ENCODE measurements at regions not wholly inside any gene's neighbourhood (a gene's known extent, or its start where the extent isn't known, plus 50 kb on each side); places are given as distances from the start of the nearest gene placed in this dataset.

DNA sequence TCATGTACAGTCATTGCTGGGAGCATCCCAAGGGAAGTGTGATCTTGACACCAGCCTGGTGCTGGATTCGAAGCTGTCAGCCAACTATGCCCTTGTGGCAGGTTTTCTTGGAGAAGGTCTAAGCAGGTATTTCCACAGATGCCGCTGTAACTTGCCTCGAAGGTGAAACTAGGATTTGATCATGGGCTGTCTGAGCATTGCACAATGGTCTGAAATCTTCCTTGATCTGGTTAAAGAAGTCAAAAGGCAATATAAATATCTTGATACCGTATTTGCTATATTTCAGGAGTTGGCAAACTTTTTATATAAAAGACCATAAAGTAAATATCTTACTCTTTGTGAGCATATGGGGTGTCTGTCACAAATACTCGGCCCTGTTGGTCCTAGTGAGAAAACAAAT, 206.8 kb downstream of the LYPLAL1 start:
- TF ChIP-seq CTCF (IDR thresholded peaks at IDR 0.05; ENCODE audit: low read depth, low read length, missing control alignments) = no peak
- no peak for DNase-seq (ENCODE audit: low read depth)
- H3K4me3 ChIP-seq (ENCODE audit: low read depth, low read length) = no peak overlapping the region

DNA sequence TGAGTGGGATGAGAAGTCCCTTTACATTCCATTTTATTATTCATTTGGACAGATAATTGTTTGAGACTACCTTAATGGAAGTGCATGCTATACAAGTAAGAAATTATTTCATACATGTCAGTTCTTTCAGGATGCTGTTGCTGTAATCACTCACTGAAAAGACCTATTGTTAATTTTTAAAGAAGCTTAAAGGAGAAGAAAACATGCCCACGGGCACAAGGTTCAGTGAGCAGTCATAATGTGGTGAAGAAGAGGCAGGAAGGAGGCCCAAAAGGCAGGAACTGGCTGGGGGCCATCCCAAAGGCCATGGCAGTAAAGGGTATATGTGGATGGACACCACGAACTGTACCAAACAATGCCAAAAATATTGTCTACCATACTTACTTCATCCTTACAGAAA, 206.0 kb downstream of the LYPLAL1 start:
- no peak for TF ChIP-seq CTCF (IDR thresholded peaks at IDR 0.05; ENCODE audit: low read depth, low read length, missing control alignments)
- DNase-seq (ENCODE audit: low read depth) = no peak
- H3K4me3 ChIP-seq (ENCODE audit: low read depth, low read length) = no peak overlapping the region

GRCh38 chr1:219374636-219375035, 201.0 kb downstream of the LYPLAL1 start:
- no peak for DNase-seq (ENCODE audit: low read depth)
- no peak overlapping the region for H3K4me3 ChIP-seq (ENCODE audit: low read depth, low read length)
- TF ChIP-seq CTCF (IDR thresholded peaks at IDR 0.05; ENCODE audit: low read depth, low read length, missing control alignments) = no peak

GRCh38 chr1:219374046-219374566, 200.4 kb downstream of the LYPLAL1 start:
- no peak for DNase-seq (ENCODE audit: low read depth)
- no peak for TF ChIP-seq CTCF (IDR thresholded peaks at IDR 0.05; ENCODE audit: low read depth, low read length, missing control alignments)
- no peak overlapping the region for H3K4me3 ChIP-seq (ENCODE audit: low read depth, low read length)

DNA sequence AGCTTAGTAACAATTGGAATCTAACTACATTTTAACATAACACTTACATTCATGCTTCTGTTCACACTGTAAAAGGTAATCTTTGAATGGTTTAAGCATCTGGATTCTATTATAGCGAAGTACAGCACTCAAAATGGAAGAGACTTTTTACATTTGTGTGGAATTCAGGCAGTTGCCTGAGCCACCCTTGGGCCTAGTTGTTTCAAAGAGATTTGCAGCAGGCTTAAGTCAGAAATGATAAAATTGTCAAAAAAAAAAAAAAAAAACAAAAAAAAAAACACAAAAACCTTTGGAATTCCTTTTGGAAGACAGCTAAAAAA, 199.9 kb downstream of the LYPLAL1 start:
- DNase-seq (ENCODE audit: low read depth) = no peak
- no peak for TF ChIP-seq CTCF (IDR thresholded peaks at IDR 0.05; ENCODE audit: low read depth, low read length, missing control alignments)
- no peak overlapping the region for H3K4me3 ChIP-seq (ENCODE audit: low read depth, low read length)

- DNase-seq (ENCODE audit: low read depth) = no peak
- no peak for TF ChIP-seq CTCF (IDR thresholded peaks at IDR 0.05; ENCODE audit: low read depth, low read length, missing control alignments)
- H3K4me3 ChIP-seq (ENCODE audit: low read depth, low read length) = no peak overlapping the region
These were observed 199.4 kb downstream of the LYPLAL1 start for GRCh38 chr1:219372916-219373615.

DNA sequence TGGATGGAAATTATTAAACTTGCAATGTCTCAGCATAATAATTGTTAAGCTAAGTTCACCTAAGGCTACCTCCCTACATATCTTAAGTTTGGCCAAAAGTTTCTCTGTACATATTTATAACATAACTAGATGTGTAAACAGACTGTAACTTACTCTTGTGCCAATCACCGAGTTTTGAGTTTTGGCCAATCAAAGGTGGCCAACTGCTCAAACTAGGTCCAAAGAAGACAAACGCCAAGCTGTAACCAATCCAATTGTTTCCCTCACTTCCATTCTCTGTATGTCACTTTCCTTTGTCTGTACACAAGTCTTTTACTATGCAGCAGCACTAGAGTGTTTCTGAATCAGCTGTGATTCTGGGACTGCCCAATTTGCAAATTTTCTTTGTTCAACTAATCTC, 197.8 kb downstream of the LYPLAL1 start:
- no peak for DNase-seq (ENCODE audit: low read depth)
- TF ChIP-seq CTCF (IDR thresholded peaks at IDR 0.05; ENCODE audit: low read depth, low read length, missing control alignments) = no peak
- H3K4me3 ChIP-seq (ENCODE audit: low read depth, low read length) = no peak overlapping the region
